ENCODE measurements at regions not wholly inside any gene's neighbourhood (a gene's known extent, or its start where the extent isn't known, plus 50 kb on each side); places are given as distances from the start of the nearest gene placed in this dataset.

- TF ChIP-seq CEBPZ (IDR thresholded peaks at IDR 0.05; ENCODE audit: low read depth, low read length): no peak
- TF ChIP-seq ZNF217 (IDR thresholded peaks at IDR 0.05): no peak
- TF ChIP-seq MXI1 (IDR thresholded peaks at IDR 0.05; ENCODE audit: low read depth, low read length): no peak
- no peak for TF ChIP-seq SP1 (IDR thresholded peaks at IDR 0.05; ENCODE audit: low read depth, low read length)
- TF ChIP-seq CBFB (IDR thresholded peaks at IDR 0.05; ENCODE audit: low read depth): no peak
- no peak for TF ChIP-seq SUPT20H (IDR thresholded peaks at IDR 0.05; ENCODE audit: borderline replicate concordance, control insufficient read depth, low read depth, low read length)
- TF ChIP-seq NFYA (IDR thresholded peaks at IDR 0.05; ENCODE audit: borderline replicate concordance, low read depth, low read length): no peak
- TF ChIP-seq SPI1 (IDR thresholded peaks at IDR 0.05; ENCODE audit: borderline replicate concordance, insufficient read depth, low read depth, low read length): no peak
- no peak for TF ChIP-seq MYB (IDR thresholded peaks at IDR 0.05; ENCODE audit: borderline replicate concordance, low read depth, low read length)
- TF ChIP-seq ETV6 (conservative IDR thresholded peaks at IDR 0.05 in 1 of 2, IDR thresholded peaks at IDR 0.05 in 1 of 2; ENCODE audit: borderline replicate concordance in 1 of 2, low read depth in 1 of 2): no peak
- TF ChIP-seq HDAC2 (IDR thresholded peaks at IDR 0.05): no peak
These were observed 734.6 kb downstream of the TLR4 start (continued) for GRCh38 chr9:118438810-118439209.

- ATAC-seq (no peak), DNase-seq (ENCODE audit: low read depth, low spot score) (no peak), FAIRE-seq (no peak)
- Histone ChIP-seq H3K9ac (ENCODE audit: control insufficient read depth, insufficient read depth, low read length) (no peak overlapping the region), H3K4me1 (ENCODE audit: control insufficient read depth, insufficient read depth, low read length) (no peaks in the 10 kb centered on the region), H4K20me1 (ENCODE audit: control insufficient read depth, insufficient read depth) (no peaks in the 10 kb centered on the region), H3K27me3 (replicated peaks in 1 of 2; ENCODE audit: control insufficient read depth in 2 of 2, insufficient read depth in 2 of 2, low read length in 1 of 2) (no peaks in the 10 kb centered on the region), H3K79me2 (ENCODE audit: control insufficient read depth, insufficient read depth, low read length) (no peaks in the 10 kb centered on the region), H2AFZ (ENCODE audit: control insufficient read depth, low read depth, low read length) (no peak overlapping the region), H3K4me3 (no peak overlapping the region), H3K36me3 (ENCODE audit: control insufficient read depth in 2 of 2, insufficient read depth in 2 of 2, low read length in 1 of 2) (no peaks in the 10 kb centered on the region), H3K9me3 (replicated peaks; ENCODE audit: control insufficient read depth, insufficient read depth, low read length) (no peaks in the 10 kb centered on the region), H3K27ac (ENCODE audit: control insufficient read depth, insufficient read depth) (no peak overlapping the region), H3K4me2 (ENCODE audit: control insufficient read depth, insufficient read depth) (no peak overlapping the region)
- ChIA-PET RAD21 (ENCODE audit: unreplicated experiment) (no interaction called here), CTCF (no interaction called here), SMC1A (ENCODE audit: uncharacterized antibody, unreplicated experiment) (no interaction called here), POLR2A (no interaction called here)
- no TSS peak for BruUV-seq (replicated peaks)
- in situ Hi-C loops (cut with MboI): no loop called here
- 23% methylated on average over 4 of the region's 4 CpGs for WGBS (ENCODE audit: insufficient coverage, insufficient replicate concordance, low lambda C conversion rate, missing lambda C conversion rate)
- intact Hi-C loops (cut with micrococcal nuclease; ENCODE audit: unreplicated experiment): no loop called here
- TF ChIP-seq SPI1 (IDR thresholded peaks at IDR 0.05; ENCODE audit: borderline replicate concordance, insufficient read depth, low read depth, low read length): no peak
- TF ChIP-seq LARP7 (IDR thresholded peaks at IDR 0.05): no peak
- no peak for TF ChIP-seq CEBPB (IDR thresholded peaks at IDR 0.05; ENCODE audit: borderline replicate concordance in 1 of 2, low read depth in 2 of 2, low read length in 2 of 2)
- no peak for TF ChIP-seq RAD21 (IDR thresholded peaks at IDR 0.05; ENCODE audit: insufficient read depth, low read depth, low read length)
- no peak for TF ChIP-seq STAT1 (conservative IDR thresholded peaks at IDR 0.05)
- TF ChIP-seq SIN3A (IDR thresholded peaks at IDR 0.05; ENCODE audit: low read depth, low read length): no peak
- TF ChIP-seq STAT3 (IDR thresholded peaks at IDR 0.05; ENCODE audit: low read depth, low read length): no peak
- no peak for TF ChIP-seq POLR2AphosphoS5 (IDR thresholded peaks at IDR 0.05; ENCODE audit: low read length)
- TF ChIP-seq NR2C1 (IDR thresholded peaks at IDR 0.05): no peak
- no peak for TF ChIP-seq PAX5 (IDR thresholded peaks at IDR 0.05; ENCODE audit: borderline replicate concordance, low read depth, low read length)
- no peak for TF ChIP-seq ESRRA (IDR thresholded peaks at IDR 0.05; ENCODE audit: low read length)
These were observed 735.2 kb downstream of the TLR4 start for GRCh38 chr9:118439441-118439840.

All from GM12878 (cell line).